ENCODE measurements at regions not wholly inside any gene's neighbourhood (a gene's known extent, or its start where the extent isn't known, plus 50 kb on each side); places are given as distances from the start of the nearest gene placed in this dataset.
A peak's percentile ranks its signal among the peaks of the same experiment; 100 is the strongest.

- DNase-seq = no peak
Measured at GRCh38 chr11:15390857-15391256, 276.1 kb downstream of the INSC start.

DNA sequence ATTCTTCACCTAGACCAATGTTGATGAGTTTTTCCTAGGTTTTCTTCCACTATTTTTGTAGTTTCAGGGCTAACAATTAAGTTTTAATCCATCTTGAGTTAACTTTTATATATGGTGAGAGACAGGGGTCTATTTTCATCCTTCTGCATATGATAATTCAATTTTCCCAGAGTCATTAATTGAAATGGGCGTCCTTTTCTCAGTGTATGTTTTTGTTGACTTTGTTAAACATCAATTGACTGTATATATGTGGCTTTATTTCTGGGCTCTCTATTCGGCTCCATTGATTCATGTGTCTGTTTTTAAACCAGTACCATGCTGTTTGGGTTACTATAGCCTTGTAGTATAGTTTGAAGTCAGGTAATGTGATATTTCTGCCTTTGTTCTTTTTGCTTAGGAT, 282.1 kb downstream of the INSC start:
- DNase-seq = no peak

GRCh38 chr11:15406851-15407351, 292.2 kb downstream of the INSC start:
- DNase-seq = no peak

GRCh38 chr11:15412054-15412453, 297.3 kb downstream of the INSC start:
- no peak for DNase-seq

GRCh38 chr11:15418921-15419320, 304.2 kb downstream of the INSC start:
- no peak for DNase-seq

DNA sequence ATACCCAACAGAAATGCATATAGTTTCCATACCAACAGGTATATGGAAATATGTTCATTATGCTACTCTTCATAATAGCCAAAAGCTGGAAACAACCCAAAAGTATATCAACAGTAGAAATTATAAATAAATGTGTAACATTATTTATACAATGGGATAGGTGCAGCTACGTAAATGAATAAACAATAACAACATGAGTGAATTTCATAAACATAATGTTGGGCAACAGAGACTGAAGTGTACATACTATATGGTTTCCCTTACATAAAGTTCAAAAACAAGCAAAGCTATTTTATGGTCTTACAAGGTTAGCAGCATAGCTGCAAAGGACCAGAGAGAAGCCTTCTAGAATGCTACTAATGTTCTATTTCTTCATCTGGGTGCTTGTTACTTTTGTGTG, 305.0 kb downstream of the INSC start:
- no peak for DNase-seq

DNA sequence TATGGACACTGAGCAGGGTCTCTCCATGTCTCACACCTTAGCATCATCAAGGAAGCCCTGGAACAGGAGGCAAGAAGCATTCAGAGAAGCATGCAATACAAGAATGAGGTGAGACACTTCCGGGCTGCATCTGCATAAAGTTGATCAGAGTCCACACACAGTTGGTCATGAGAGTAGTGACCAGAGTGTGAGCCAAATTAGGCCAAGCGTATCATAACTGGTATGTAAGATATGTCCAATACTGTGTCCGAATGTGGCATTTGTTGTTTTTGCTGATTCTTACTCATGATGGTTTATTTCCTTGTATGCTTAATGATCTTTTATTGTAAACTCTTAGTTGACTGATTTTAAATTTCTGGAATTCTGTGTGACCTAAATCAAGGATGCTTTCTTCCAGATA, 315.7 kb downstream of the INSC start:
- no peak for DNase-seq

DNA sequence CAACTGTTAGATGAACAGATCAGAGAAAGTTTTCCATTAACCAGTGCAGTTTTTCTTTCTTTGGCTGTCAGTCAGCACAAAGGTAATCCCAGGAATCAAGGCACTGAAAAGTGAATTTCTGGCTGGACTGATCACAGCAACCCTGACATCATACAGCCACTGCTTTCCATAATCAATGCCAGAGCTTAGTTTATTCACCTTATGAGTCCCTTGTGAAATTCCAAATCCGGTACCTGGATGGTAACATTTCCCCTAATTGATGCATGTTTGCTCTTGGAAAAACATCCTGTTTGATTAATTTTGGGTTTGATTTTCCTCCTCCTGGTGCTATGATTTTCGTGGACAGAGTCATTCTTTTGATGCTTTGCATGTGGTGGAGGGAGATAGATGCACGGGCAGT, 319.8 kb downstream of the INSC start:
- no peak for DNase-seq

DNA sequence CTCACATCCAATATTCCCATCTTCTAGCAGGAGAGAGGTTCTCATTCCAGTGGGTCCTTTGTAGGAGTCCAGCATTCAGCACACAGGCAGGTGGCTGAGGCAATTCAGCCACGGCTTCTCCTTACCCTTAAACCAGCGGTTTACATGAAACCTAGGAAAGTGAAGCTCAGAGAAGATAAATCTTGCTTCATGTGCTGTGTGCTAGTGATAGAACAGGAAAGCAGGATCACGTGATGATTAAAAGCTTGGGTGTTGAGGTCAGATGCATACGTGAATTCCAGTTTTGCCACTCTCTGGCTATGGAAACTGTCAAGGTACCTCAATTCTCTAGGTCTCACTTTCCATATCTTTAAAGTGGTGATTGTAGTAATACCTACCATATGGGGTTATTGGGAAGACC, 331.6 kb downstream of the INSC start:
- DNase-seq = no peak

DNA sequence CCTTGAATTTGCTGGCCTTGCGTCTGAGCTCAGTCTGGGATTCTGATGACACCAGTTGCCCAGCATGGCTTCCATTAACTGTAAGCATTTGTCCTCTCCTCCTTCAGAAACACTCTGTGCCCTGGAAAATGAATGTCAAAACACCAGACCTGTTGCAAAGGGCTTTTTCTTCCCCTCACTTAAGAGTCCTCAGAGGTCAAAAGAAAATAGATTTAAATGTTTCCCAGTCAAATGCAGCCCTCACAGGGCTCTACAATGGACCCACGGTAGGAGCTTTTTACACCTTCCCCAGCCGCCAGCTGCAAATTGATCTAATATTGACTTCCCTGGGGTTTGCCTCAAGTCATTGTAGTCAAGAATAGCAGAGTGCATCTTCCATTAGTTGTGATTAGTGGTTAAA, 332.2 kb downstream of the INSC start:
- DNase-seq = no peak

DNA sequence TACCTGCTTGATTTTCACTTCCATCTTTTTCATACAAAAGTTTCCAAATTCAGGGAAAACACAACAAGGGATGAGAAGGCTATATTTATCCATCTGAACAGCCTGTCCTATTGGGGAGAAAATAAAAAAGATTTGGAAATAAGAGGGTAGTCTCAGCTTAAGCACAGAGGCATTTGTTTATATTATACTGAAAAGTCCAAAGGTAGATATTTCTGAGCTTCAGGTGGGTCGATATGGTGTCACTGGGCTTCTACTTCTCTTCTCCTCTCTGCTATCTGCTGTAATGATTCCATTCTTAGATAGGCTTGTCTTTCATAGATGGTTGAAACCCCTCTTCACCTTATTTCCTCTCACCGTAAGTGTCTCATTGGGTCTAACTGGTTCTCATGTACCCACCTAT, 337.0 kb downstream of the INSC start:
- no peak for DNase-seq

DNA sequence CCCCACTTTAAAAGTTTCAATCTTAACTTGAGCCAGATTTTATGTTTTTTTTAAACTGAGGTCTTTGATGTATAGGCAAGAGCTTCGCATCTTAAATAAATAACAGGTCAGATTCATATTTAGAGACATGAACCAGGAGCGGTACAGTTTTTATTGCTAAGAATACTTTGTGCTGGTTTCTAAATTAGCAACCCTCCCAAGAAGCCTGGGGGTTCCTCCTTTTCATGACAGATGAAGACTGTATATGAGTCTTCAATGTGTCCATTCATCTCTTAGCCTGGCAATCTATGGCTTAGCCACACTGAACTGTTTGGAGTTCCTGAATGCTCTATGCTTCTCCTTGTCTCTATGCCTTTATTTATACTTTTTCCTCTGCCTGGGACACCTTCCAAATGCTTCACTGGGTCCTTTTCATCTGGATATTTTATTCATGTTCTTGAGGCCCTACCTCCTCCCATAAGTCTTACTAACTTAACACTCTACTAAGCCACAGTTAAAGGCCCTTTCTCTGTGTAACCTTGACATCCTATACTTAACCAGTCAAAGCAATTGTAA, 338.6 kb downstream of the INSC start:
- DNase-seq = no peak

- DNase-seq = no peak
Measured at GRCh38 chr11:15468466-15468865, 353.7 kb downstream of the INSC start.

DNA sequence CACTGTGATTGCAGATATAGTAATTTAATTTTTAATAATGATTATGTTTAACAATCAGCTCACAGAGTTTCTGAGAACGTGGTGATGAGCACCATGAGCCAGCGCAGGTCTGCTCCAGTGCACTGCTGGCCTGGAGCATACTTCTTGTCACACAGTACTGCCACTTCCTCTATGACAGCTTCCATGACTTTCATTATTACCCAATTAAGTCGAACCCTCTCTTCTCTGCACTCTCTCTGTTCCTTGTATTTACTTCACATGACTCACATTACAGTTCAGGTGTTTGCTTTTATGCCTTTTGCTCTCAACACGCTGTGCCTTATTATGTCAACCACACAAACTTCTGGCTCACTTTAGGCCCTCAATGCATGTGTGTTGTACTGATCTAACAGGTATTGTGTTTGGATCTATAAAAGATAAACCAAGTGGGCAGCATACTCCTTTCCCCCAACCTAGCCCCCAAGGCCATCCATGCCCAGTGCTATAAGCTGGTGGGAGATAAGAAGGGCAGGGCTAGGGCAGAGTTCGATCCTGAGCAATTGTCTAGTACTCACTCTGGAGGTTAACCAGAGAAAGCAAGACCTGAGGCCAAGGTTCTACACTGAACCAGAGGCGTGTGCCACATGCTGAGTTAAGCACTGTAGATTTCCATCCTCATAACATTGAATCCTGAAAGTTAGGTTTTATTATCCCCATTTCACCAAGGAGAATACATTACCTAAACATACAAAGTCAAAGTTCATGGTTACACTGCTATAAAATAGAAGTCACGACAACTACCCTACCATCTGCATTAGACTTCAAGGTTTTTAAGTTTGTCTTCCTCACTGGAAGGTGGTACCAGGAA, 356.5 kb downstream of the INSC start:
- DNase-seq = no peak

DNA sequence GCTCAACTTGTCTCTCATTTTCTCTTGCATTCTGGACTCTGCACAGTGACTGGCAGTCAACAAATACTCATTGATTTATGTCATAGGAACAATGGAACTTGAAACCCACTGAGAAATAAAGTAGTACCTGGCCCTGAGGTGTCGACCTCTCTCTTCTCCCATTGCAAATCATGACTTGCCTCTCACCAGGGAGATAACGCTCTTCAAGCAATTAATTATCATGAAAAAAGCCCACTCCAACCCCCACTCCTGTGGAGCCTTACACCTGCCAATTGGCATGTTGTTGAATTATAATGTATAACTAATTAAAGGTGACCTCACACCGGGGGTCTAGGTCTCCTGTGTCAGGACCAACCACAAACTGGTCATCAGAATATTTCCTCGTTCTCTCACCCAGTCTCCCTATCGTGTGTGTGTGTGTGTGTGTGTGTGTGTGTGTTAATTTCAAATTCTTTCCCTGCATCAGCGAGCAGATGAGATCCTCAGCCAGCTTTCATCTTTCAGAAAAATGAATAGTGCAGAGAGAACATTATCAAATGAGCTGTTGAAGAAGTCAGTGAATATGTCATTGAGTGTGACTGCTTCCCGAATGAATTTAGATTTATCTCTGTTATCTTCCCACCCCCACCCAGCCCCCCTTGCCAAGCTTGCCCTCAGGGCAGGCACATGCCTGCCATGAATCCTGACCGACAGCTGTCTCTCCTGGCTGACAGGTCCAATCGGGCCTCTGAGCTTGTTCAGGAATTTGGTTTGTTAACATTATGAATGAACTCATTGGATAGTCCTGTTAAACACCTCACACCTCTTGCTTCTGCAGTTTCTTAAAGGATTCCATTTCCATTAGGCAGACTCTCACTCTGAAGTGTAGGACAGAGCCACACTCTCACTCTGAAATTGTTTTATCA, 357.4 kb downstream of the INSC start:
- DNase-seq = no peak

GRCh38 chr11:15473954-15474837, 359.5 kb downstream of the INSC start:
- no peak for DNase-seq

GRCh38 chr11:15476371-15476917, 361.7 kb downstream of the INSC start:
- DNase-seq = no peak

GRCh38 chr11:15481871-15482270, 367.1 kb downstream of the INSC start:
- no peak for DNase-seq

GRCh38 chr11:15483205-15483604, 368.5 kb downstream of the INSC start:
- no peak for DNase-seq

GRCh38 chr11:15484398-15484797, 369.7 kb downstream of the INSC start:
- DNase-seq = no peak

DNA sequence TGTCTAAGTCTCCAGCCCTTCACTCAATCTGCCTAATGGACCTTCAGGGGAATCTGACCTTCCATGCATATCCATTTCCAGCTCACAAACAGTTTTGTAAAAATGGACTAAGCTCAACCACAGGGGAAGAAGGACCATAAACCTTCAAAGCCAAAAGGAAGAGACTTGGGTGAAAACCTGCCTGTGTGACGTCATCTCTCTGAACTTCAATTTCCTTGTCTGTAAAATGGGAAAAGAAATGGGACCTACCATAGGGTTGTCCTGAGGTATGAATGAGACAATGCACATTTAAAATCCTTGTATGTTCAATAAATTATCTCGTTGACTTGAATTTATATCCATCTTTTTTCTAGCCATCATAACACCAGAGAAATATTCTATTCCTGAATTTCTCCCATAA, 370.7 kb downstream of the INSC start:
- no peak for DNase-seq

DNA sequence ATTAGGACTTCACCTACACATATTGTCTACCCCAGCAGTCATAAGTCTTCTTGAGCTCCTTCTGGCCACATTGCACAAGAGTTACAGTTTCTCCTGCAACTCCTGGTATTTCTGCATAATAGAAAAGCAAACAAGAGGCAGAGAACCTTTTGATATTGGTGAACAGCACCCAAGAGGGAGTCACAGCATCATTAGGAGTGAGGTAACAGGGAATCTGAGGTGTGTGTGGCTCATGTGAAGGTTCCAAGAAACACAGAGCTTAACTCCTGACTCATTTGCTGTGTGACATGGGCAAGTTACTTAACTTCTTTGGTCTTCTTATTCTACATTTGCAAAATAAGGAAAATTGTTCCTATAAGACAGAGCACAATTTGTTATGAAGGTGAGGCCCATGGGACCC, 374.6 kb downstream of the INSC start:
- peak in 1 of 2 experiments; percentile 1 for DNase-seq

All from AML-193 (cell line).